Effector memory CD8-positive, alpha-beta T cell (primary cell): ENCODE measurements at regions not wholly inside any gene's neighbourhood (a gene's known extent, or its start where the extent isn't known, plus 50 kb on each side); places are given as distances from the start of the nearest gene placed in this dataset.

Source experiments
- ATAC-seq: fragments of 150-1000 bp; cut with Tn5 transposase; replicated peaks from 2 replicates; pipeline ENCODE4 v1.10.0; 2021; ENCODE audit warnings: mild to moderate bottlenecking, moderate library complexity
- DNase-seq, 3 experiments: peaks; one replicate each; pipeline ENCODE4 v3.0.0; 2021
- H3K27ac Mint-ChIP-seq, 2 donors: one replicate each; pipeline ENCODE4 v1.8.0; 2022; ENCODE audit warnings: mild to moderate bottlenecking in 2 of 2, mixed read lengths in 2 of 2, moderate library complexity in 2 of 2
- H3K27me3 Mint-ChIP-seq, 2 donors: one replicate each; pipeline ENCODE4 v1.8.0; 2022; ENCODE audit warnings: mixed read lengths in 2 of 2
- H3K36me3 Mint-ChIP-seq: one replicate; pipeline ENCODE4 v1.8.0; 2022; ENCODE audit warnings: mild to moderate bottlenecking, moderate library complexity, mixed read lengths; ENCODE audit not compliant: insufficient read depth
- H3K4me1 Mint-ChIP-seq, 2 donors: one replicate each; pipeline ENCODE4 v1.8.0; 2022; ENCODE audit warnings: low read depth in 2 of 2, mixed read lengths in 2 of 2
- H3K4me3 Mint-ChIP-seq, 2 donors: one replicate each; pipeline ENCODE4 v1.8.0; 2022; ENCODE audit warnings: mild to moderate bottlenecking in 2 of 2, mixed read lengths in 2 of 2, moderate library complexity in 2 of 2
- H3K9me3 Mint-ChIP-seq, 2 donors: one replicate each; pipeline ENCODE4 v1.8.0; 2022; ENCODE audit warnings: mixed read lengths in 2 of 2

DNA sequence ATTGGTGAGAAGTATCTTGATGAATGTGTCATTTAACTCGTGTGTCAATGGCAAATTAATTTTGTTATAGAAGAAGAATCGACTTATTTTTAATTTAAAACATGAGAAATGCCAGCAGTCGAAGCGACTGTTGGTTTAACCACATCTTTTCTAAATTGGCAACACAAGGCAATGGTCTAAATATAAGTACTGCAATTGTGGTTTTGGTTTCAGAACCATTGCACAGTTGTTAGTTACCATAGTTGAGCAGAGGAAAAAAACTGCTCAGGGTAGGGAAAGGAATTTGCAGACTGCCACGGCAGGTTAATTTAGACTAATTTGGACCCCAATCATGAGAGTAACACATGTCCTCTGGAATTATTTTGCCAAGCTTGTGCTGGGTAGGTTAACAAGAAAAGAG is 185.6 kb upstream of the RUNX1 start:
- Mint-ChIP-seq H3K4me1 (peaks cover 9 to 25% of the 10 kb centered on the region in 2 donors), H3K27ac (peak overlapping the region in 1 of 2 donors; percentile 44), H3K36me3 (no peaks in the 10 kb centered on the region), H3K27me3 (peaks cover 2 to 5% of the 10 kb centered on the region in 2 donors), H3K9me3 (no peaks in the 10 kb centered on the region), H3K4me3 (peak overlapping the region in 1 of 2 donors; percentile 10)
- DNase-seq = no peak
- ATAC-seq = peak; percentile 80

DNA sequence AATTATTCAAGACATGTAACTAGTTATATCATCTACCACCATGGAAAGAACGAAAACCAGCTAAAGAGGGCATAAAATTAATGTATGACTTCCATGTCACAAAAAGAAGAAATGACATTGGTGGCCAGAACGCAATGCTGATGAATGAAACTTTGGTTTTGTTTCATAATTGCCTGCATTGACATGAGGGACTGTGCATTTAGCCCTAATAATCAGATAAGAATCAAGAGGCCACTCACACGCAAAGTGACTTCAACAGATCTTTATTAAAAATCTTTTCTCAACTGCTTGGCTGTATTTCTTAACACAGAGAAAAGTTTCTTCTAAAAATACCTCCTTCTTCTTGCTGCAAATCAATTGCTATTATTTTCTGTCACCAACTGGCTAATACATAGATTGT is 184.7 kb upstream of the RUNX1 start:
- H3K27me3 Mint-ChIP-seq = no peaks in the 10 kb centered on the region
- no peak overlapping the region for H3K27ac Mint-ChIP-seq
- no peak overlapping the region for H3K4me3 Mint-ChIP-seq
- H3K36me3 Mint-ChIP-seq = no peaks in the 10 kb centered on the region
- no peak for ATAC-seq
- no peak for DNase-seq
- peaks cover 9 to 25% of the 10 kb centered on the region in 2 donors for H3K4me1 Mint-ChIP-seq
- no peaks in the 10 kb centered on the region for H3K9me3 Mint-ChIP-seq

DNA sequence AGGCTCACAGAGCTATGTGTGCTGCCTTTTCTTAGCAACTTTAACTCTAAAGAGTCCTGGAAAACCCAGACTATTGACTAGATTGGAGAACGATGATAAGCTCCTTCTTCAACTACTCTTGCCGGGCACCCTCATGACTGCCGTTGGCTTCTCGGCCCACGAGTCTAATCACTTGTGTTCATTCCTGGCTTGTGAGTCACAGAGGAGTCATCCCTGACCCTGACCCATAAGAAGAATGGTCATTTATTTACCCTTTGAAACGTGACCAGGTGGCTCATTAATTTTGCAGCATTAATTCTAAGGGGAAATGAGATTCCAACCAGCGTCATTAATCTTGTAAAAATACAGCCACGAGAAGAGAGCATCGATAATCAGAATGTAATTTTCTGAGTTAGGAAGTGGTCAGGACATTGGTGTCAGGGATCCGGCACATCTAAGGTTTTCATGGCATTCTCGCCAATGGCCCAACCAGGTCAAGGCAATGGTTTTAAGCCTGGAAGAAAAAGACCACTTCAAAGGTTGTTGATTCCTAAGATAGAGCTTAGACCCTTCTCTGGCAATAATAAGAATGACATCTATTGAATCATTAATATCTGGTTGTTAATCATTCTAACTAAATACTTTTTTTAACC is 183.6 kb upstream of the RUNX1 start:
- H3K27ac Mint-ChIP-seq = no peak overlapping the region
- DNase-seq (no peak), ATAC-seq (no peak)
- H3K4me1 Mint-ChIP-seq = peaks cover 12 to 30% of the 10 kb centered on the region in 2 donors
- no peaks in the 10 kb centered on the region for H3K36me3 Mint-ChIP-seq
- no peaks in the 10 kb centered on the region for H3K27me3 Mint-ChIP-seq
- no peaks in the 10 kb centered on the region for H3K9me3 Mint-ChIP-seq
- H3K4me3 Mint-ChIP-seq = no peak overlapping the region

DNA sequence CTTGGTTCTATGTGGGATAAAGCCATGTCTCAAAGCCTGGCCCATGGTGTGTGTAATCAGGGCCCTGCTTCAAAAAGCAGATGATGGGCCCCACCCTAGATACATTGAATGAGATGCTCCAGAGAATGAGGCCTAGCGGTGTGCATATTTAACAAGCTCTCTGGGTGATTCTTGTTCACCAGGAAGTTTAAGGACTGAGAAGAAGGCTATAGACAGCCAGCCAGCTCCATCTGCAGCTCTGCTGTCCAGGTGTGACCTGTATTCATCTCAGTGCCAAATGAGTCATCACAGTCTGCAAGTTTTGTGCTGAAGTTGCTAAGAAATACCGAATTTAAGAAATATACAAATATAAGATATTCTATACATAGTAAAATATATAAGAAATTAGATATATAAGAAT is 182.0 kb upstream of the RUNX1 start:
- H3K4me1 Mint-ChIP-seq = peaks cover 21 to 41% of the 10 kb centered on the region in 2 donors
- H3K36me3 Mint-ChIP-seq = no peaks in the 10 kb centered on the region
- H3K27me3 Mint-ChIP-seq = no peaks in the 10 kb centered on the region
- H3K9me3 Mint-ChIP-seq = no peaks in the 10 kb centered on the region
- H3K4me3 Mint-ChIP-seq = no peak overlapping the region
- DNase-seq (no peak), ATAC-seq (no peak)
- H3K27ac Mint-ChIP-seq = no peak overlapping the region

DNA sequence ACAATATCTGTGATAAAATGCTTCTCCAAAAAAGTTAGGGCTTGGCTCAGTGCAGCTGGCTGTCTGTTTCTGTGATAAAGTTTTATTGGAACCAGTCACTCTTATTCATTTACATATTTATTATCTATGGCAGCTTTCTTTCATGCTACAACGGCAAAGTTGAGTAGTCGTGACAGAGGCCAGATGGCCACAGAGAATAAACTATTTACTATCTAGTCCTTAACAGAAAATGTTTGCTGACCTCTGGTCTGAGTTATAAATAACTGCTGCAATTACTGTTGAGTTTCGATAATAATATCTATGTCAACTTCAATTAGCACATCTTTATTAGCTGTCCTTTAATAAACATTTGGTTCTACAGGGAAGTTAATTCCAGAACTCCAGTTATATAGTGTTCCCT is 180.2 kb upstream of the RUNX1 start:
- no peaks in the 10 kb centered on the region for H3K27me3 Mint-ChIP-seq
- ATAC-seq (no peak), DNase-seq (no peak)
- peaks cover 21 to 31% of the 10 kb centered on the region in 2 donors for H3K4me1 Mint-ChIP-seq
- H3K27ac Mint-ChIP-seq = no peak overlapping the region
- H3K9me3 Mint-ChIP-seq = no peaks in the 10 kb centered on the region
- H3K4me3 Mint-ChIP-seq = no peak overlapping the region
- no peaks in the 10 kb centered on the region for H3K36me3 Mint-ChIP-seq

DNA sequence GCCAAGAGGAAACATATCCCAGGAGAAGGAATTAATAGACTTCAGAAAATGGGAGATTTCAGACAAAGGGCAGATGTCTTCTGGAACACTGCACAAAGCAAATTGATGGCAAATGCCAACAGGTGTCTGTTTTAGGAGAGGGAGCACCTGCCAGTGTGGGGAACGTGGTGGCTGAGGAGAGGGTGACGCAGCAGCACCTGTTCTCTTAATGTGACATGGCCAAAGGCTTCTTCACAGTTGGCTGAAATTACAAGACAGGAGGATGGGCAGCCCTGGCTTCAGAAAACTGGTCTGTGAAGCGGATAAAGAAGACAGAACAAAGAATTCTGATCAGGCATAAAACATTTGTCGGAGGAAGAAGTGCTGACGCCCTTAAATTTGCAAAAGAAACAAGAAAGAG is 178.7 kb upstream of the RUNX1 start:
- Mint-ChIP-seq H3K36me3 (no peaks in the 10 kb centered on the region), H3K4me1 (peaks cover 24 to 28% of the 10 kb centered on the region in 2 donors), H3K27ac (peak overlapping the region; percentile 85 to 94), H3K4me3 (peak overlapping the region; percentile 69 to 71), H3K9me3 (no peaks in the 10 kb centered on the region), H3K27me3 (no peaks in the 10 kb centered on the region)
- ATAC-seq (no peak), DNase-seq (no peak)

DNA sequence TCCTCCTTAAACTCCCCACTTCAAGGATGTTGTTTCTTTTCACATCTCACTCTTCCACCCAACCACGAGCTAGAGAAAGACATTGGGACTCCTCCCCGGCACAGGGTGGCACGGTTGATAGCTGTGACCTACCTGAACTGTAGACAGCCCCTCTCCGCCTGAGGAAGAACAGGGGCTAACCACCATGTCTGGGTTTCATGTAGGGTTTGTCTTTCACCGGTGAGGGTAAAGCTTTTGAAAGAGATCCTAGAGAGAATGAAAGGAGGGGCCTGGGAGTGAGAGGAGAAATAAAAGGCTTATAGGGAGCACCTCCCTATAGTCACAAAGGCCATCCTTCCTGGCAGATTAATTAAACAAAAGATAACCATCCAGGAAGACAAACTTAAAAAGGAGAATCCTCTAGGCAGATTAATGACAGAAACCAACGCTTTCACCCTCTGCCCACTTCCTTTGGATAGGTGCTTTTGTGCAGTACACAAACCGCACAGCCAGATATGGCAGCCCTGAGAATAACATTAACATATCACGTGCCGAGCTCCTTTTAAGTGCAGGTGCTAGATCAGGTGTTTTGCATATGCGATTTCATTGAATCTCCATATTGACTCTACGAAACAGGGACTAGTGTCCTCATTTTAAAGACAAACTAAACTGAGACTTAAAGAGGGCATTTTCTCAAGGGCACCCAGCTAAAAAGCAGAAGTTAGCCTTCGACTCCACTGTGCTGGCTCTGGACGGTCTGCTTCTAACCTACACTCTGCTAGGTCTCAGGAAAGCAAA is 178.1 kb upstream of the RUNX1 start:
- Mint-ChIP-seq H3K36me3 (no peaks in the 10 kb centered on the region), H3K9me3 (no peaks in the 10 kb centered on the region), H3K27ac (peak overlapping the region; percentile 85 to 94), H3K4me3 (peak overlapping the region; percentile 69 to 71), H3K4me1 (peaks cover 31 to 35% of the 10 kb centered on the region in 2 donors), H3K27me3 (no peaks in the 10 kb centered on the region)
- DNase-seq (peak; percentile 45 to 53 (median 49)), ATAC-seq (peak; percentile 84)

DNA sequence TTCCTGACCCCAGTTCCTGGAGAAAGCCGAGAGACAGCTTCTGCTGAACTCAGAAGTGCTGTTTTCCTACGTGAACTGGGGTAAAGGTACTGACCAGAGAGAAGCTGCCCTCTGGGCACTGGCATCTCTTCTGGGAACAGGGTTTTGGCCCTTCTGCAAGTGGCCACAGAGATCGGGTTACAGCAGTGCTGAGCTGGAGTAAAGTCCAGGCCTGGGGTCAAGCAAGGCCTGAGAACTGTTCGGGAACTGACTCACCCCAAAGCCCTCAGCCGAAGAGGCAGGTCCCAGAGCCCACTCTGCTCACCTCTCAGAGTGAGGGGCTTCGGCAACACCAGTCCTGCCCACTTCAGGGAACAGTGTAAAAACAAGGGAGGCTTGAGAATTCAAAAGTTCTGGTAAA is 177.2 kb upstream of the RUNX1 start:
- Mint-ChIP-seq H3K4me1 (peaks cover 36 to 41% of the 10 kb centered on the region in 2 donors), H3K27me3 (no peaks in the 10 kb centered on the region), H3K9me3 (no peaks in the 10 kb centered on the region), H3K4me3 (peak overlapping the region; percentile 69 to 71), H3K27ac (peak overlapping the region; percentile 85 to 94), H3K36me3 (no peaks in the 10 kb centered on the region)
- no peak for ATAC-seq
- no peak for DNase-seq

DNA sequence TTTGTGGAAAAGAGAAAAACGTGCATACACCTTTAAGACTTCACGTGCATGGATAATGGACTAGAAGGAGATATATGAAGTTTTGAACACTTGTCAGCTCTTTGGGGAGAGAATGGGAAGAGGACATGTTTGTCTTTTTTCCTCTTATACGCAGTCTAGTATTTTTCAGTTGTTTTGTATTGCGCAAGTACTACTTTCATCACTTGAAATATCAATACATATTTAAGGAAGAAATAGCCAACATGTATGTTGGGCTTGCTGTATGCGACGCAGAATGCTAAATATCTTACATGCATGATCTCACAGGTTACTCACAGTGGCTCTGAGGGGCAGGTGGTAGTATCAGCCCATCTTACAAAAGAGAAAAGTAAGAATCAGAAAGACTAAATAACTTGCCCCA is 176.5 kb upstream of the RUNX1 start:
- H3K9me3 Mint-ChIP-seq = no peaks in the 10 kb centered on the region
- no peak for DNase-seq
- H3K27me3 Mint-ChIP-seq = no peaks in the 10 kb centered on the region
- peaks cover 32 to 41% of the 10 kb centered on the region in 2 donors for H3K4me1 Mint-ChIP-seq
- H3K36me3 Mint-ChIP-seq = no peaks in the 10 kb centered on the region
- ATAC-seq = no peak
- peak overlapping the region in 1 of 2 donors; percentile 94 for H3K27ac Mint-ChIP-seq
- H3K4me3 Mint-ChIP-seq = peak overlapping the region in 1 of 2 donors; percentile 25

DNA sequence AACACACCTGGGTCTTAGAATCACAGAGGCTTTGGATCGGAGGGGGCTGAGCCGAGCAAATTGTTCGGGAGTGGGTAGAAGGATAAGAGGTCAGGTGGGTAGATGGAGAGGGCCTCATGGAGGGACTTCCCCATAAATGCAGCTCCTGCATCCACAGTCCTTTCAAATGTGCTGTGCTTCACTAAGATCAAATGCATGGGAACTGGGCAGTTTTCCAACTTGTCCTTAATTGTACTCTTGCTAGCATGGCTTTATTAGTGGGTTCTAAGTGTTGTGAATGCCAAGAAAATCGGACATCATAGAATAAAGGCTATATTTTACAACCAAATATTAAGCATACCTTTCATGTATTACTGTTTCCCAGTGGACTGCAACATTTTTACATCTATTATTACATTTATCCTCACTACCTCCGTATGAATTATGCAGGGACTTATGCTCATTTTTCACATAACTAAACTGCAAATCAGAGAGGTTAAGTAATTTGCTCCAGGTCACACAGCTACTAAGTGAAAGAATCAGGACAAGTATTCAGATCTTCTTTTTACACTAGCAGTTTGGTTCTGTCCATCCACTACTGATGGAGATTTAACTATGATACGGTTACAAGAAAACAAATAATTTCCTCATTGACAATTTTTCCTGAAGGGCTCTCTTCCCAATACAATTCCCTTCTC is 174.5 kb upstream of the RUNX1 start:
- H3K9me3 Mint-ChIP-seq = no peaks in the 10 kb centered on the region
- H3K4me3 Mint-ChIP-seq = no peak overlapping the region
- no peak for ATAC-seq
- peaks cover 31 to 41% of the 10 kb centered on the region in 2 donors for H3K4me1 Mint-ChIP-seq
- DNase-seq = no peak
- no peaks in the 10 kb centered on the region for H3K36me3 Mint-ChIP-seq
- no peaks in the 10 kb centered on the region for H3K27me3 Mint-ChIP-seq
- H3K27ac Mint-ChIP-seq = no peak overlapping the region

DNA sequence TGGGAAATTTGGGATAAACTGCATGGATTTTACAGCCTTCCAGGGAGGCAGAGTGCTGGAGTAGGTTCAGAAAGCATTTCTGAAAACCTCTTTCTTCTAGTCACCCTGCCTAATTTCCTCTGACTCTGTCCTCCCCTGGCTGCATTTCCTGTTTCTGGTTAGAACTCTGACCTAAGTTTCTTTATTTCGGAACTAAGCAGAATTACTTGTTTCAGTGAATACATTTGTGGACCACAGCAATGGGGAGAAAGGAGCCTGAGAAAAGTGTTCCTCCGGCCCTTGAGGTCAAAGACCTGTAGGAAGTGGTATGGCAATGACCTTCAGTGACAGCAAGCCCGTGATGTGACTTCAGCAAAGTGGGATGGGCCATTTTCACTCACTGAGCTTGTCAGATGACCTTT is 173.4 kb upstream of the RUNX1 start:
- H3K4me1 Mint-ChIP-seq = peaks cover 27 to 35% of the 10 kb centered on the region in 2 donors
- peak overlapping the region; percentile 4 to 15 for H3K4me3 Mint-ChIP-seq
- no peaks in the 10 kb centered on the region for H3K27me3 Mint-ChIP-seq
- ATAC-seq = peak; percentile 27
- DNase-seq = peak; percentile 7 to 18 (median 17)
- no peaks in the 10 kb centered on the region for H3K36me3 Mint-ChIP-seq
- H3K27ac Mint-ChIP-seq = peak overlapping the region; percentile 51 to 77
- no peaks in the 10 kb centered on the region for H3K9me3 Mint-ChIP-seq

DNA sequence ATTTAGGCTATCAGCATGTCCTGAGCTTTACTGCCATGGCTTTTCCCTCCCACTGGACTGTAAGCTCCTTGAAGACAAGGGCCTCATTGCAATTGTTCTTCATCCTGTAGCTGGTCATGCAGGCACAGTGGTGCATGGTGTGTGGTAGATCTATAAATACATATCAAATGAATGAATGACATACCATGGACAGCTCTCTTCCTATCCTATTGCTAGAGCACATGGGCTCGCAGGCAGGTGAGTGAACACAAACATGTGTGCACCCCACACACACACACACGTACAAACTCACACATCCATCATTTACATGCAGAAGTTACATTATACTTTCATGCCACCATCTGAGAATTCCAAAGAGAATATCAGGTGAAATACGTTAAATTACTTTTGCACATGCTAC is 172.9 kb upstream of the RUNX1 start:
- H3K4me1 Mint-ChIP-seq = peaks cover 23 to 29% of the 10 kb centered on the region in 2 donors
- H3K27ac Mint-ChIP-seq = no peak overlapping the region
- H3K27me3 Mint-ChIP-seq = no peaks in the 10 kb centered on the region
- H3K4me3 Mint-ChIP-seq = peak overlapping the region; percentile 4 to 15
- DNase-seq (no peak), ATAC-seq (no peak)
- no peaks in the 10 kb centered on the region for H3K36me3 Mint-ChIP-seq
- H3K9me3 Mint-ChIP-seq = no peaks in the 10 kb centered on the region

DNA sequence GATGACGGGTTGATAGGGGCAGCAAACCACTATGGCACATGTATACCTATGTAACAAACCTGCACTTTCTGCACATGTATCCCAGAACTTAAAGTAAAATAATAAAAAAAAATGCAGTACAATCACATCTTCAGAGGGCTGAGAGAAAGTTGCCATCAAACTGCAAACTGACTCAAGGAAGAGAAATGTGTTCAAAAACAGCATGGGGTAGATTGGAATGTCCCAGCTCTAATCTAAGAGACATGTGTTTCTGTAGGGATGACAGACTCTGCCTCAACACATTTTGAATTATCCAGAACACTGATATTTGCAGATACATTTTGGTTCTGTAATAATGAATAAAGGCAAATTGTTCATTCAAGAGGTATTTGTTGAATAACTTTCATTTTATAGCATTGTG is 171.2 kb upstream of the RUNX1 start:
- ATAC-seq (no peak), DNase-seq (no peak)
- Mint-ChIP-seq H3K4me1 (peaks cover 15 to 19% of the 10 kb centered on the region in 2 donors), H3K27ac (no peak overlapping the region), H3K4me3 (no peak overlapping the region), H3K36me3 (no peaks in the 10 kb centered on the region), H3K9me3 (no peaks in the 10 kb centered on the region), H3K27me3 (no peaks in the 10 kb centered on the region)
